HT-29 (cell line): ENCODE measurements at regions not wholly inside any gene's neighbourhood (a gene's known extent, or its start where the extent isn't known, plus 50 kb on each side); places are given as distances from the start of the nearest gene placed in this dataset.

Source experiments
- DNase-seq: peaks from one replicate; pipeline ENCODE4 v3.0.0-alpha.2; 2015; ENCODE audit warnings: low spot score

DNA sequence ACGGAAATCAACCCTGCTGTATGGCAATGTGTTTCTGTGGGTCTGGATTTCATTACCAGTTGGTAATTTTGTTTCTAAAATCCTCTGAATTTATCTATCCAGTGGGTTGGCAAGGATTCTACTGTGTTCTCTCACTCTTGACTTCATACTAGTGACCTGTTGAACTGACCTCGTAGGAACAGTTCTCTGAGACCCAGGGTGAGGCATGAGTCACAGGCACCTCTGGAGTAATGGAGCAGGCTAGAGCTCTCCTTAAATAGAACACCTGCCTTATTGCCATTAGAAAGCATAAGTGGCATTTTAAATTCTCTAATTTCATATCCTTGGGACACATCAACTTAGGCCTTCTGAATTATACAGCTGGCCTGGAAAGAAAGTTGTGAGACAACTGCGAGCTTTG lies 258.3 kb upstream of the NAV3 start:
- DNase-seq = no peak

DNA sequence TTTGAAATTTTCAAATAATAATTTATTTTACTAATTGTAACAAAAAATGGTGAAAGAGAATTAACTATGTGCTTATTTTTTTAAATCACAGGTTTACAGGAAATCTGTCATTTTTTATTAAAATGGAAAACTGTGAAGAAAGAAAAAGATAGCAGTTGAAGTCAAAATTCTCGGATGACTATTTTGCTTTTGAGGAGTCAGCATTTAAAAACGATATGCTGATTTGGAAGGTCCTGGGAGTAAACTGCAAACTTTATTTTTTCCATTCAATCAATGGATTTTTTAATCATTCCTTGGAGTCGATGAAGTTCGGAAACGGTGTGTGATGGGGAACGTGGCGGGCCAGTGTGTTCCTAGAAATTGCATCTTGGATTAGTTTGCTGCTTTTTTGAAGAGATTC lies 258.9 kb upstream of the NAV3 start:
- DNase-seq = no peak

DNA sequence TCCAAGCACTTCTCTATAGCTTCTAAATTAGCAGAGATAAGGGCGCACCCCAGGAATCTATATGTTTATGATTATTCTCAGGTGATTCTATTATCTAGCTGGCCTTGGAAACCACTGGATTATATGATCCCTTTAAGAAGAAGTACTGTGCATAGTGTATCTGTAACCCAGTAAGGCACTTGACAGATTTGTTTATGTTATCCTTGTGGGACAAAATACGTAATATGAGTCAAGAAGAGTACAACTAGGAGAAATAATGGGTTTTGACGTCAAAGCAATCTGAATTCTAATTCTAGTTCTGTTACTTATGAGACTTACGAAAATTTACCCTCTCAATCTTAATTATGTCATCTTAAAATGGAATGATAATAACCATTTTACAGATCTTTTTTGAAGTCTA lies 259.6 kb upstream of the NAV3 start:
- no peak for DNase-seq

DNA sequence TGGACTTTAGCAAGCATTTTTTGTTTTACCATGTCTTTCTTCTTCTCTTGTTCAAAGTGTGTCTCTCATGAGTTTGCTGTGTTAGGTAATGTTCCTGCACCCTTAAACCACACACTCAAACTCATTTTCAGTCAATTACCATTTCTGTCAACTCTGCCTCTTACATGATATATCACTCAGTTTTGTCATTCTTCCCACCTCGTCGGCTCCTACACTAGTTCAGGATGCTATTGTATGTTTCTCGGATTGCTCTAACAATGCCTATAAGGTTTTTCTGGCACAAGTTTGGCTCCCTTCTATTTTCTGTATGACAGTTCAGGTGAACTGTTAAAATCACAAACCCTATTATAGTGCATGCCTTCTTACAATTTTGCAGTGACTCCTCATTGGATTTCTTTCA lies 260.8 kb upstream of the NAV3 start:
- DNase-seq = no peak

DNA sequence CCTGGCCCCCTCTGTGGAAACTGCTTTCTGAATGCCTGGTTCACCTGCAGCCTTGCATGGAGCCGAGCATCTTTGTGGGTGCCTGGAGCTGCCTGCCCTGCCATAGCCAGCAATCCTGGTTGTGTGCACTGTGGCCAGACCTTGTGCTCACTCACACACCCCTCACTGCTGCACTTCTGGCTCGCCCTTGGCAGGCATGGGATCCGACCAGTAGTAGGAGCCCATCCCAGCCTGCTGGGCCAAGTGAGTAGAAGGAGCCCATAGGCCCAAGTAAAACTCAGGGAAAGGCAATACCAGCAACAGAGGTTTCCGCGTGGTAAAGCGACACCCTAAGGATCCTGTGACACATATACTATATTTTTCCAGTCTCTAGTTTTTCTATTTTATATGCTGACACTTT lies 270.0 kb upstream of the NAV3 start:
- DNase-seq = no peak

DNA sequence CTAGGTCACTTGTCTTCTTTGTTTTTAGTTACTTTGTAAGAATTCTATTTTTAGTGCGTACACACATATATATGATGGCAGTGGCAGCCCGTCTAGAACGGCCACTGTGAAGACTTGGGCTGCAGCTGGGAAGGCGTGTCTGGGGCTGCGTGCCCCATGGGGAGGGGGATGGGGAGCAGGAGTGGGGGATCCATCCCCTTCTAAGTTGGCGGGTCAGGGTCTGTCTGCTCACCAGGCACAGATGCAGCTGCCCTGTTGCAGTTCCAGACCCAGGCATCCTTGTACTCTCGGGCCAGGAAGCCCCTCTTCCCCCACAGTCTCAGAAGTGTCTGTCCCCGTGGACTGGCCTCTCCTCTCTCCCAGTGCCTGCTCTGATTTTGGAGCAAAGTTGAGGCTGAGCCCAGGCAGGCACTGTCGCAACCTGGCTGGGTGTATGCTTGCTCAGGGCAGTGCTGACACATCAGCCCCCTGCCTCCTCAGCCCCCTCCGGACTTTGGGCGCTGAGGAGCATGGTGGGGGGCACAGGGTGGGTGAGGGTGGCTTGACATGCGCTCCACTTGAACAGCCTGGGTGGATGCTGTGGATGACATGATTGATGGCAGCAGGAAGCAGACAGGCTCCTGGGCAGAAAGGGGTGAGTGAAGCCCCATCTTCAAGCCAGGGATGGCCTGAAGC lies 271.2 kb upstream of the NAV3 start:
- no peak for DNase-seq

DNA sequence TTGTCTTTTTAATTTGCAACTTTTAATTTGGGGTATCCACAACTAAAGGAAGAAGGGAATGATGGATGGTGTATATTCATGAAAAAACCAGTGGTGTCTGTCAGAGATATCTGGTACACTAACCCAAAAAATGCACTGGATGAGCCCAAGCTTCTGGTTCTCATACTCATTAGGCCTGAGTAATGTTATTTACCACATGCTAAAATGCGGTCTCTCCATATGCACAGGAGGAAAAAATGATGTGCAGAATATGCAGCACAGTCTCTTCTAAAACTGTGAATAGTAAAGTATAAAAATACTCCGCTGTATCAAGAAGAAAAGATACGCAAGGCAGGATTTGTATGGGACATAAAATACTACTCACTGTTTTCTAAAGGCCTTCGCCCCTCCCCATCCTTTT lies 275.6 kb upstream of the NAV3 start:
- no peak for DNase-seq

- no peak for DNase-seq
These were observed 276.6 kb upstream of the NAV3 start for GRCh38 chr12:77553976-77554619.

GRCh38 chr12:77549383-77550128 lies 281.1 kb upstream of the NAV3 start:
- no peak for DNase-seq

DNA sequence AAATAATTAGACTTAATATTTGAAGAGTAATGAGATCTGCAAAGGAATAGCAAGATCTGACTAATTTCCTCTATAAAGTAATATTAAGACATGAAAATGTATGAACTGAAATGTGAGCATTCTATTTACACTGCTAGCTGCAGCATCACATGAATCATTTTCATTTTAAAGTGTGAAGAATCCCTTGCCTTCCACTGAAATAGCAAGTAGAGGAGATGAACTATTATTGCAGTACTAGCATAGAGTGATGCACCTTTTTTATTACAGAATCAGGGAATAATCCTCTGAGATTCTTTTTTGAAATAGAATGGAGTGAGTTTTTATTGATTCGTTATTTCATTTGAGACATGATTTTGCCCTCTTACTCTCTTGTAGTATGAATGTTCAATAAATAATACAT lies 281.9 kb upstream of the NAV3 start:
- no peak for DNase-seq

- peak; percentile 10 for DNase-seq
These were observed 290.6 kb upstream of the NAV3 start for GRCh38 chr12:77540097-77540496.

- DNase-seq = no peak
These were observed 293.0 kb upstream of the NAV3 start for GRCh38 chr12:77537663-77538062.

DNA sequence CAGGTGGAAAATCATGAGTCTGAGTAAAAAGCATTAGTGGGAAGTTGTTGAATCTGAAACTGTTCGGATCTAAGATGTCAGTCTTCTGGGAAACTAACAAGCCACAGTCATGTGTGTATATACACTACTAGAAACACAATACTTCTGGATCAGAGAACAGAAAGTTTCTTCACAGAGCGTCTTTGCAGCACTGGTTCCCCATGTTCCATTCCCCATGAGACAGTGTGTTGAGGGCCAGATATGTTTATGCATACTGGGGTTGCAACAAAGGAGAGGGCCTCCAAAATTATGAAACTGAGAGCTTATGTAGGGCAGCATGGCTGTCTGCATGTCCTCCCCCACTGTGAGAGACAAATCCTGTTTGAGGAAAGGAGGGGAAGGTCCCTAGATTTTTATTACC lies 295.0 kb upstream of the NAV3 start:
- DNase-seq = no peak

GRCh38 chr12:77531912-77532311 lies 298.8 kb upstream of the NAV3 start:
- no peak for DNase-seq

DNA sequence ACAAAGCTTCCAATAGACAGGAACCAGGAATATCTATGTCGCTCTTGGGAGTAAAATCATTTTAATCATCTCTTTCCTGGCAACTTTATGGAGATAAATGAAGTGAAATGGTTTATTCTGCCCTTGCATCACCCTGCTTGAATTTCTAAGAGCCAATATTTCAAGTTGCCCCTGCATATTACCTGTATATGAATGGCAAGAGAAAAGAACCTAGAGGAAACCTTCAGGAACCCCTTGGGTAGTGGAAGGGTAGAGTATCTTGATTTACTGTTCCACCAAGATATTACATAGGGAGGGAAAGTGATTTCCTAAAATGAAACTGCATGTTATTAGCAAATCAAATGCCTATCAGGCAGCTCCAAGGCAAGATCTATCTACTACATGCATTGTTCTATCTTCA lies 308.4 kb upstream of the NAV3 start:
- no peak for DNase-seq

DNA sequence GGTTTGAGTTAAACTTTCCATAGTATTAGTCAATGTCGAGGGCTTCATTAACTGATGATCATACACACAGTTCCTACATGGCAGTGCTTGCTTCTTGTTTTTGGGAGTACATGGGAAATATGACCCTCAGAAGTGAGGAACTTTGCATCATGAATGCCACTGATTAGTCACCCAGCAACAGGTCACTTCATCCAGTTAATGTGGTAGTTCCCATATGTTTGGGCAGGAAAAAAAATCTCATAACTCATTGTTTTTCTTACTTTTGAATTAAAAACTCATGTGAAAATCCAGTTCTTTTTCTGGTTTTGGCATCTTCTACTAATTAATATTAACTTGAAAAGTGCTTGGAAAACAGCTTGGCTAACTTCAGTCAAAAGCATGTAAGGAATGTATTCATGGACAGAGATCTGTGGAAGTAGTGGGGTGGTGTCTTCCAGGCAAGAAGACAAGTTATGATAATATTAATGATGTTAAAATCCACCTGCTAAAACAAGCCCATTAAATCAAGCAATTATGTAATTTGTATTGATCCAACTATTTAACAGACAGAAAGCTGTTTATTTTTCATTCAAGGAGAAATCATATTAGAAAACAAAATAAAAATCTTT lies 309.1 kb upstream of the NAV3 start:
- no peak for DNase-seq

DNA sequence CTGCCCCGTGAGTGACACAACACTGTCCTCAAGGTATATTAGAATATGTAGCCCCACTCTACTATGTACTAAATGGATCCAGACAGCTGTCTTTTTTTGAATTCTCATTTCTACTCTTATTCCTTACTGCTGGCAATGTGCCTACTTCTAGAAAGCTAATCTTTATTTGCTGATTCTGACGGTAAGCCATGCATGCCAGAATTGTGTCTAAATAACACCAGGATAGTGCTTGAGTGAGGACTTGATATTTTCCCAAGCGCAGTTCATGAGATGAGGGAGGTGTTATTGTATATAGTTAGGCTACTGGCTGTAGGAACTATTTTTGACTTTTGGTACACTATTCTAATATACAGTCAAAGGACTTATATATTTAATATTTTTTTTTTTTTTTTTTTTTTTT lies 316.2 kb upstream of the NAV3 start:
- no peak for DNase-seq

GRCh38 chr12:77510985-77511384 lies 319.7 kb upstream of the NAV3 start:
- DNase-seq = no peak

- DNase-seq = no peak
These were observed 326.2 kb upstream of the NAV3 start for GRCh38 chr12:77504466-77504865.

GRCh38 chr12:77500089-77500488 lies 330.6 kb upstream of the NAV3 start:
- no peak for DNase-seq

DNA sequence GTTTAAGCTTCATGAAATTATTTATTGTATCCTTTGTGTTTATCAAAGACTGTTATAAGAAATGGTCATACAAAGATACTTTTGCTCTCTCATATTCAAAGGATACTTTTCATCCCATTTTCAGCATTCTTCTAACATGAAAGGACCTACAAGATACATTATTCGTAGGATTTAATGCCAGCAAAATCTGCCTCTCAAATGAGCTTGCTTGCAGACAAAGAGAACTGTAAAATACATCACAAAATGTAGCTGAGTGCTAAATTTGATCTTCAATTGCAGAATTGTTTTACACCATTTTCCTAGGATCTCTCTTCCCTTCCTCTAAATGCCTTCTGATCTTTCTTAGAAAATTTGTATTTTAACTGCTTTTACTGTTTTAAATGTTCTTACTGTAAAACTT lies 333.0 kb upstream of the NAV3 start:
- no peak for DNase-seq

DNA sequence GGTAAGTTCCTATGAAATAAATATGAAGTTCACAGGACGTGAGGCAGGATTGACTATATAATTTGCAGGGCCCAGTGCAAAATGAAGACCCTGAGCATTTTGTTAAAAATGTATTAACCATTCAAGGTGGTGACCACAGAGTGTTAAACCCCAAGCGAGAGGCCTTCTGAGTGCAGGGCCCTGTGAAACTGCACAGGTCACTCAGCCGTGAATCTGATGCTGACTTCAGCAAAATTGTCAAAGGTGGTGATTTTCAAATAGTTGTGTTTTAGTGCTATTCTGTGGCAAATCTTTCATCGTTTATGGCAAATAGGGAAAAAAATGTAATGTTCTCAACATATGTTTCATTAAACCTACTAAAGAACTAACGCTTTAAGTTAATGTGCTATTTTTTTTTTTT lies 334.0 kb upstream of the NAV3 start:
- DNase-seq = no peak

GRCh38 chr12:77494296-77494695 lies 336.4 kb upstream of the NAV3 start:
- DNase-seq = no peak
